WTC11 (cell line): ENCODE measurements at regions not wholly inside any gene's neighbourhood (a gene's known extent, or its start where the extent isn't known, plus 50 kb on each side); places are given as distances from the start of the nearest gene placed in this dataset.

Experiments
- ESRRA ChIP-seq: sonication (generic); formaldehyde crosslinking; IDR thresholded peaks from 2 replicates; pipeline ENCODE4 v1.8.1; 2022; ENCODE audit warnings: mild to moderate bottlenecking, missing genetic modification reagents, borderline replicate concordance
- JUN ChIP-seq: sonication (generic); formaldehyde crosslinking; IDR thresholded peaks from 2 replicates; pipeline ENCODE4 v1.8.0; 2023; ENCODE audit warnings: mild to moderate bottlenecking, missing genetic modification reagents
- RELA ChIP-seq: sonication (generic); formaldehyde crosslinking; IDR thresholded peaks from 2 replicates; pipeline ENCODE4 v1.8.1; 2022; ENCODE audit warnings: missing genetic modification reagents, mild to moderate bottlenecking, borderline replicate concordance
- SMAD3 ChIP-seq: sonication (generic); formaldehyde crosslinking; IDR thresholded peaks from 2 replicates; pipeline ENCODE4 v1.8.0; 2022; ENCODE audit warnings: missing genetic modification reagents, mild to moderate bottlenecking, borderline replicate concordance
- TF ChIP-seq, protein P1 (sequence below): fragments of 200-600 bp; IDR thresholded peaks from 2 replicates; pipeline ENCODE4 v1.8.0; 2022; ENCODE audit warnings: antibody characterized with exemption
- TF ChIP-seq, protein P2 (sequence below): sonication (generic); formaldehyde crosslinking; IDR thresholded peaks from 2 replicates; pipeline ENCODE4 v1.8.0; 2022; ENCODE audit warnings: mild to moderate bottlenecking, missing genetic modification reagents
- TF ChIP-seq, protein P3 (sequence below): sonication (generic); formaldehyde crosslinking; conservative IDR thresholded peaks from 2 replicates; pipeline ENCODE4 v1.8.1; 2022; ENCODE audit warnings: mild to moderate bottlenecking, missing genetic modification reagents

DNA sequence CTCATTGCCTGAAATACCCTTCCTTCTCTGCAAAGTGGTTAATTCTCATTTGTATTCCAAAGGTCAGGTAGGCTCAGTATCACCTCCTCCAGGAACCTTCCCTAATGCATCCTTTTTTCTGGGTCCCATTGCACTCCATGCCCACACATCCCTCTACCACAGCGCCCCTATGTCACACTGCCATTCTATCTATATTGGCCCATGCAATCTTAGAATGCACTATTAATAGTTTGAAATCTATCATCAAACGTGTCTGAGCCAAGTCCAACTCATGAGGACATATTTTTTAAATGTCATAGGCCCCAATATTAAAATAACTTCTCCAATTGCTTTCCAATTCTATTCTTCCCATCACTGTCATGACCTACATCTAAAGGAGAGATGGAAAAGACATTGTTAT is 495.1 kb downstream of the SOX6 start:
- TF ChIP-seq SMAD3 (CRISPR knock-in tag) (no peak), RELA (CRISPR knock-in tag) (no peak), JUN (no peak), ESRRA (CRISPR knock-in tag) (no peak)
- TF ChIP-seq, protein P1, sequence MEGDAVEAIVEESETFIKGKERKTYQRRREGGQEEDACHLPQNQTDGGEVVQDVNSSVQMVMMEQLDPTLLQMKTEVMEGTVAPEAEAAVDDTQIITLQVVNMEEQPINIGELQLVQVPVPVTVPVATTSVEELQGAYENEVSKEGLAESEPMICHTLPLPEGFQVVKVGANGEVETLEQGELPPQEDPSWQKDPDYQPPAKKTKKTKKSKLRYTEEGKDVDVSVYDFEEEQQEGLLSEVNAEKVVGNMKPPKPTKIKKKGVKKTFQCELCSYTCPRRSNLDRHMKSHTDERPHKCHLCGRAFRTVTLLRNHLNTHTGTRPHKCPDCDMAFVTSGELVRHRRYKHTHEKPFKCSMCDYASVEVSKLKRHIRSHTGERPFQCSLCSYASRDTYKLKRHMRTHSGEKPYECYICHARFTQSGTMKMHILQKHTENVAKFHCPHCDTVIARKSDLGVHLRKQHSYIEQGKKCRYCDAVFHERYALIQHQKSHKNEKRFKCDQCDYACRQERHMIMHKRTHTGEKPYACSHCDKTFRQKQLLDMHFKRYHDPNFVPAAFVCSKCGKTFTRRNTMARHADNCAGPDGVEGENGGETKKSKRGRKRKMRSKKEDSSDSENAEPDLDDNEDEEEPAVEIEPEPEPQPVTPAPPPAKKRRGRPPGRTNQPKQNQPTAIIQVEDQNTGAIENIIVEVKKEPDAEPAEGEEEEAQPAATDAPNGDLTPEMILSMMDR, result no peak
- TF ChIP-seq, protein P2, sequence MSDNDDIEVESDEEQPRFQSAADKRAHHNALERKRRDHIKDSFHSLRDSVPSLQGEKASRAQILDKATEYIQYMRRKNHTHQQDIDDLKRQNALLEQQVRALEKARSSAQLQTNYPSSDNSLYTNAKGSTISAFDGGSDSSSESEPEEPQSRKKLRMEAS (CRISPR knock-in tag), result no peak
- TF ChIP-seq, protein P3, sequence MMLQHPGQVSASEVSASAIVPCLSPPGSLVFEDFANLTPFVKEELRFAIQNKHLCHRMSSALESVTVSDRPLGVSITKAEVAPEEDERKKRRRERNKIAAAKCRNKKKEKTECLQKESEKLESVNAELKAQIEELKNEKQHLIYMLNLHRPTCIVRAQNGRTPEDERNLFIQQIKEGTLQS (CRISPR knock-in tag), result no peak
